IMR-90 (cell line): ENCODE measurements at regions not wholly inside any gene's neighbourhood (a gene's known extent, or its start where the extent isn't known, plus 50 kb on each side); places are given as distances from the start of the nearest gene placed in this dataset.

Source experiments
- ATAC-seq: fragments of 200-7000 bp; cut with Tn5 transposase; 2 replicates; pipeline ENCODE4 v1.9.1; 2020; ENCODE audit warnings: low read depth, mild to moderate bottlenecking, moderate library complexity
- BruUV-seq: library from RNA; stranded (reverse); fragments of 400-500 nt; replicated peaks from 2 replicates; lab custom pipeline; 2021; lab: Mats Ljungman, UMichigan
- CTCF ChIA-PET: fragments of 300-600 bp; formaldehyde crosslinking; extraction: SDS; loops from one replicate; lab custom pipeline; 2021; ENCODE audit warnings: antibody characterized with exemption; lab: Yijun Ruan, JAX
- POLR2A ChIA-PET: fragments of 300-600 bp; sonication (Branson Sonifier 250); formaldehyde crosslinking; loops from one replicate; lab custom pipeline; 2022; ENCODE audit warnings: antibody characterized with exemption; ENCODE audit not compliant: unreplicated experiment; lab: Charles Lee
- DNase-seq: peaks from one replicate; pipeline ENCODE4 v3.0.0; 2013
- H2AFZ ChIP-seq: replicated peaks from 2 replicates; pipeline ENCODE3; 2013; ENCODE audit warnings: low read length, mild to moderate bottlenecking; ENCODE audit not compliant: poor library complexity
- H2AK5ac ChIP-seq: 2 replicates; pipeline ENCODE4 v1.6.1; 2013; ENCODE audit warnings: low read depth, low read length, inconsistent platforms
- H2AK9ac ChIP-seq: replicated peaks from 2 replicates; pipeline ENCODE3; 2013; ENCODE audit warnings: mild to moderate bottlenecking, low read depth, low read length, moderate library complexity; ENCODE audit not compliant: poor library complexity
- H2BK120ac ChIP-seq: 2 replicates; pipeline ENCODE4 v1.6.1; 2013; ENCODE audit warnings: low read depth, low read length, inconsistent platforms
- H2BK15ac ChIP-seq: 3 replicates; pipeline ENCODE4 v1.6.1; 2013; ENCODE audit warnings: low read depth, low read length, inconsistent platforms
- H2BK20ac ChIP-seq: 2 replicates; pipeline ENCODE4 v1.6.1; 2013; ENCODE audit warnings: low read depth, mild to moderate bottlenecking, inconsistent platforms, low read length, moderate library complexity
- H2BK5ac ChIP-seq: 2 replicates; pipeline ENCODE4 v1.6.1; 2013; ENCODE audit warnings: mild to moderate bottlenecking, low read depth, low read length, inconsistent platforms; ENCODE audit not compliant: poor library complexity, severe bottlenecking
- H3K14ac ChIP-seq: replicated peaks from 2 replicates; pipeline ENCODE4 v1.6.1; 2013; ENCODE audit warnings: low read depth, low read length, inconsistent platforms
- H3K18ac ChIP-seq: 2 replicates; pipeline ENCODE4 v1.6.1; 2013; ENCODE audit warnings: low read depth, low read length, control low read depth
- H3K23ac ChIP-seq: 2 replicates; pipeline ENCODE4 v1.6.1; 2013; ENCODE audit warnings: low read depth, low read length, inconsistent platforms
- H3K27ac ChIP-seq: 2 replicates; pipeline ENCODE4 v1.5.1; 2013; ENCODE audit warnings: mild to moderate bottlenecking, control low read depth, low read length; ENCODE audit not compliant: insufficient read depth
- H3K27me3 ChIP-seq: 2 replicates; pipeline ENCODE4 v1.6.1; 2013; ENCODE audit warnings: low read length; ENCODE audit not compliant: control insufficient read depth, insufficient read depth
- H3K36me3 ChIP-seq: 2 replicates; pipeline ENCODE4 v1.6.1; 2013; ENCODE audit warnings: low read length, mixed read lengths; ENCODE audit not compliant: control insufficient read depth, insufficient read depth
- H3K4ac ChIP-seq: 2 replicates; pipeline ENCODE4 v1.6.1; 2013; ENCODE audit warnings: low read depth, low read length, inconsistent platforms
- H3K4me1 ChIP-seq: 2 replicates; pipeline ENCODE4 v1.6.1; 2013; ENCODE audit warnings: low read length, mixed read lengths; ENCODE audit not compliant: control insufficient read depth, insufficient read depth
- H3K4me2 ChIP-seq: 2 replicates; pipeline ENCODE4 v1.6.1; 2013; ENCODE audit warnings: low read depth, mild to moderate bottlenecking, control low read depth, low read length, moderate library complexity
- H3K4me3 ChIP-seq: 2 replicates; pipeline ENCODE4 v1.5.1; 2013; ENCODE audit warnings: low read depth, mild to moderate bottlenecking, control low read depth, low read length, moderate library complexity; ENCODE audit not compliant: insufficient read depth
- H3K56ac ChIP-seq: 2 replicates; pipeline ENCODE4 v1.6.1; 2013; ENCODE audit warnings: low read length, inconsistent platforms; ENCODE audit not compliant: insufficient read depth; ENCODE audit errors: extremely low read depth
- H3K79me1 ChIP-seq, 2 experiments: 2 replicates each; pipeline ENCODE4 v1.6.1; 2013; ENCODE audit warnings: low read length in 2 of 2, inconsistent platforms in 1 of 2, low read depth in 1 of 2
- H3K9ac ChIP-seq: 2 replicates; pipeline ENCODE4 v1.6.1; 2013; ENCODE audit warnings: low read depth, low read length, control low read depth
- H3K9me1 ChIP-seq: 2 replicates; pipeline ENCODE4 v1.6.1; 2013; ENCODE audit warnings: low read length, inconsistent platforms; ENCODE audit not compliant: insufficient read depth
- H3K9me3 ChIP-seq: 2 replicates; pipeline ENCODE4 v1.6.1; 2013; ENCODE audit warnings: low read length; ENCODE audit not compliant: control insufficient read depth, insufficient read depth
- H4K20me1 ChIP-seq: 2 replicates; pipeline ENCODE4 v1.6.1; 2013; ENCODE audit warnings: low read length, inconsistent platforms; ENCODE audit not compliant: insufficient read depth
- H4K5ac ChIP-seq: 2 replicates; pipeline ENCODE4 v1.6.1; 2013; ENCODE audit warnings: mild to moderate bottlenecking, low read depth, low read length, control low read depth
- H4K8ac ChIP-seq, 2 experiments: 2 replicates each; pipeline ENCODE4 v1.6.1; 2013; ENCODE audit warnings: low read depth in 2 of 2, low read length in 2 of 2, control low read depth in 1 of 2, inconsistent platforms in 1 of 2
- H4K91ac ChIP-seq: 2 replicates; pipeline ENCODE4 v1.6.1; 2013; ENCODE audit warnings: low read depth, low read length, inconsistent platforms; ENCODE audit not compliant: insufficient read depth
- BHLHE40 ChIP-seq: fragments of 150-350 bp; IDR thresholded peaks from 2 replicates; pipeline ENCODE4 v1.6.1; 2016; ENCODE audit warnings: mild to moderate bottlenecking, low read depth, low read length
- CHD1 ChIP-seq: IDR thresholded peaks from 2 replicates; pipeline ENCODE4 v1.6.1; 2012; ENCODE audit warnings: low read depth, low read length, improper control_type of control experiment
- FOS ChIP-seq: fragments of 150-350 bp; IDR thresholded peaks from 2 replicates; pipeline ENCODE4 v1.6.1; 2016; ENCODE audit warnings: low read depth, low read length
- MAFK ChIP-seq: IDR thresholded peaks from 2 replicates; pipeline ENCODE4 v1.6.1; 2012; ENCODE audit warnings: low read depth, low read length, improper control_type of control experiment
- MAZ ChIP-seq: IDR thresholded peaks from 2 replicates; pipeline ENCODE4 v1.6.1; 2012; ENCODE audit warnings: low read depth, mild to moderate bottlenecking, low read length, improper control_type of control experiment, moderate library complexity, borderline replicate concordance
- NFE2L2 ChIP-seq: fragments of 150-350 bp; IDR thresholded peaks from 2 replicates; pipeline ENCODE4 v1.6.1; 2016; ENCODE audit warnings: low read depth, mild to moderate bottlenecking, low read length
- POLR2A ChIP-seq: IDR thresholded peaks from 2 replicates; pipeline ENCODE4 v1.6.1; 2012; ENCODE audit warnings: mild to moderate bottlenecking, low read depth, low read length
- RAD21 ChIP-seq: IDR thresholded peaks from 2 replicates; pipeline ENCODE4 v1.6.1; 2012; ENCODE audit warnings: low read length, improper control_type of control experiment
- RCOR1 ChIP-seq: IDR thresholded peaks from 2 replicates; pipeline ENCODE4 v1.6.1; 2012; ENCODE audit warnings: mild to moderate bottlenecking, low read length, improper control_type of control experiment; ENCODE audit not compliant: insufficient replicate concordance
- RFX5 ChIP-seq: IDR thresholded peaks from 2 replicates; pipeline ENCODE4 v1.8.0; 2012; ENCODE audit warnings: low read depth, mild to moderate bottlenecking, low read length, moderate library complexity
- WGBS, 2 experiments: methylation state at CpG; one replicate each; pipeline versions ENCODE4 v1.1.5 to v1.1.7; 2013; ENCODE audit warnings: missing lambda C conversion rate in 2 of 2; ENCODE audit not compliant: insufficient read length in 1 of 2; ENCODE audit errors: extremely low coverage in 2 of 2; 5-methylcytosine and 5-hydroxymethylcytosine counted together
- dilution Hi-C: fragments of 300-500 bp; cut with HindIII; formaldehyde crosslinking; loops from one replicate; pipeline ENCODE4 v1.14.3; 2018; ENCODE audit warnings: low sequenced_read_pairs; ENCODE audit not compliant: unreplicated experiment
- in situ Hi-C: fragments of 300-500 bp; cut with MboI; formaldehyde crosslinking; loops from 3 replicates; pipeline ENCODE4 v1.14.3; 2019; ENCODE audit warnings: low sequenced_read_pairs, inconsistent platforms, mixed read lengths
- intact Hi-C: fragments of 100-400 bp; cut with micrococcal nuclease; formaldehyde crosslinking; loops from 2 replicates; pipeline ENCODE4 v1.10.0; 2022
- TF ChIP-seq, protein P1 (sequence below): fragments of 150-350 bp; IDR thresholded peaks from 2 replicates; pipeline ENCODE4 v1.6.1; 2016; ENCODE audit warnings: low read depth, mild to moderate bottlenecking, low read length, moderate library complexity, borderline replicate concordance
- TF ChIP-seq, protein P2 (sequence below): conservative IDR thresholded peaks from 2 replicates; pipeline ENCODE4 v1.5.1; 2012; ENCODE audit warnings: mild to moderate bottlenecking, low read depth, low read length, improper control_type of control experiment

DNA sequence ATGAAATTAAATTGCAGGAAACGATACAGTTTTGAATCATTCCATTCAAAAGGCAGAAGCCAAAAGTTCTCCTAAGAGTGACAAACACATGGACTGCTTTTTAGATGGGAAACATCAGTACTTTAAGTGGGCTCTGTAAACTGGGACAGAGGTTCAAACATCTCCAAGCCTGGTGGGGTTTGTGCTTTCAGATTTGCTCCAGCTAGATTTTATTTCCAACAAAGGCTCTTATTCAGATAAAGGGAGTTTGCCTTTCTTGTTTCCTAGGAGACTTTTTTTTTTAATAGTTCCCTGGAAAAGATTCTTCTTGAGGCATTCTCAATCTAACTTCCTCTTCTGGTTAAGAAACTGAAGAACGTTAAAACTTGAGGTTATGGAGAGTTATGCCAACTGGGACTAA, 277.6 kb downstream of the TMEM38B start:
- no peak overlapping the region for H4K91ac ChIP-seq
- no peak overlapping the region for H3K9ac ChIP-seq
- DNase-seq: no peak
- ChIA-PET CTCF (no interaction called here), POLR2A (no interaction called here)
- no peak overlapping the region for H2AFZ ChIP-seq
- no peak overlapping the region for H3K18ac ChIP-seq
- no peak overlapping the region for H3K4me2 ChIP-seq
- H4K5ac ChIP-seq: no peak overlapping the region
- no TSS peak for BruUV-seq
- 20% methylated on average over 1 of the region's 2 CpGs; no CpG with 5 or more reads in 1 of the 2 experiments for WGBS, 2 experiments
- H3K4me1 ChIP-seq: no peaks in the 10 kb centered on the region
- no peaks in the 10 kb centered on the region for H3K79me1 ChIP-seq
- no peak overlapping the region for H3K27ac ChIP-seq
- H3K56ac ChIP-seq: no peak overlapping the region
- no peaks in the 10 kb centered on the region for H4K20me1 ChIP-seq
- H2BK20ac ChIP-seq: no peak overlapping the region
- intact Hi-C loops: no loop called here
- no peak overlapping the region for H2AK5ac ChIP-seq
- dilution Hi-C loops: no loop called here
- no peak for ATAC-seq
- TF ChIP-seq NFE2L2: no peak
- TF ChIP-seq MAZ: no peak
- TF ChIP-seq, protein P1, sequence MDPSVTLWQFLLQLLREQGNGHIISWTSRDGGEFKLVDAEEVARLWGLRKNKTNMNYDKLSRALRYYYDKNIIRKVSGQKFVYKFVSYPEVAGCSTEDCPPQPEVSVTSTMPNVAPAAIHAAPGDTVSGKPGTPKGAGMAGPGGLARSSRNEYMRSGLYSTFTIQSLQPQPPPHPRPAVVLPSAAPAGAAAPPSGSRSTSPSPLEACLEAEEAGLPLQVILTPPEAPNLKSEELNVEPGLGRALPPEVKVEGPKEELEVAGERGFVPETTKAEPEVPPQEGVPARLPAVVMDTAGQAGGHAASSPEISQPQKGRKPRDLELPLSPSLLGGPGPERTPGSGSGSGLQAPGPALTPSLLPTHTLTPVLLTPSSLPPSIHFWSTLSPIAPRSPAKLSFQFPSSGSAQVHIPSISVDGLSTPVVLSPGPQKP: no peak
- no peak for TF ChIP-seq FOS
- no peak for TF ChIP-seq POLR2A
- no peak for TF ChIP-seq RFX5
- no peak for TF ChIP-seq BHLHE40
- no peak for TF ChIP-seq RCOR1
- no peak for TF ChIP-seq RAD21
- TF ChIP-seq, protein P2, sequence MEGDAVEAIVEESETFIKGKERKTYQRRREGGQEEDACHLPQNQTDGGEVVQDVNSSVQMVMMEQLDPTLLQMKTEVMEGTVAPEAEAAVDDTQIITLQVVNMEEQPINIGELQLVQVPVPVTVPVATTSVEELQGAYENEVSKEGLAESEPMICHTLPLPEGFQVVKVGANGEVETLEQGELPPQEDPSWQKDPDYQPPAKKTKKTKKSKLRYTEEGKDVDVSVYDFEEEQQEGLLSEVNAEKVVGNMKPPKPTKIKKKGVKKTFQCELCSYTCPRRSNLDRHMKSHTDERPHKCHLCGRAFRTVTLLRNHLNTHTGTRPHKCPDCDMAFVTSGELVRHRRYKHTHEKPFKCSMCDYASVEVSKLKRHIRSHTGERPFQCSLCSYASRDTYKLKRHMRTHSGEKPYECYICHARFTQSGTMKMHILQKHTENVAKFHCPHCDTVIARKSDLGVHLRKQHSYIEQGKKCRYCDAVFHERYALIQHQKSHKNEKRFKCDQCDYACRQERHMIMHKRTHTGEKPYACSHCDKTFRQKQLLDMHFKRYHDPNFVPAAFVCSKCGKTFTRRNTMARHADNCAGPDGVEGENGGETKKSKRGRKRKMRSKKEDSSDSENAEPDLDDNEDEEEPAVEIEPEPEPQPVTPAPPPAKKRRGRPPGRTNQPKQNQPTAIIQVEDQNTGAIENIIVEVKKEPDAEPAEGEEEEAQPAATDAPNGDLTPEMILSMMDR: no peak
- TF ChIP-seq CHD1: no peak
- TF ChIP-seq MAFK: no peak
- no peak overlapping the region for H4K8ac ChIP-seq
- no peak overlapping the region for H2BK120ac ChIP-seq
- no peaks in the 10 kb centered on the region for H3K9me3 ChIP-seq
- no peaks in the 10 kb centered on the region for H3K27me3 ChIP-seq
- in situ Hi-C loops: no loop called here
- no peak overlapping the region for H3K14ac ChIP-seq
- H3K4ac ChIP-seq: no peak overlapping the region
- H3K4me3 ChIP-seq: no peak overlapping the region
- H2AK9ac ChIP-seq: no peak overlapping the region
- no peak overlapping the region for H2BK15ac ChIP-seq
- no peaks in the 10 kb centered on the region for H3K36me3 ChIP-seq
- H3K9me1 ChIP-seq: no peaks in the 10 kb centered on the region
- H2BK5ac ChIP-seq: no peak overlapping the region
- H3K23ac ChIP-seq: no peak overlapping the region
